GM23248 (cell line): ENCODE measurements at regions not wholly inside any gene's neighbourhood (a gene's known extent, or its start where the extent isn't known, plus 50 kb on each side); places are given as distances from the start of the nearest gene placed in this dataset.
"Not testable (repeated sequence)": the region's sequence is repeated elsewhere in the genome, so short reads cannot be mapped to it uniquely, and the experiment has no call there.

Source experiments
- EZH2 ChIP-seq: fragments of 200-600 bp; sonication (generic); IDR thresholded peaks from 2 replicates; pipeline ENCODE4 v1.6.1; 2018; ENCODE audit warnings: antibody characterized with exemption, mild to moderate bottlenecking; ENCODE audit not compliant: insufficient read depth, poor library complexity, severe bottlenecking
- EZH2phosphoT487 ChIP-seq: fragments of 200-600 bp; sonication (generic); IDR thresholded peaks from 2 replicates; pipeline ENCODE4 v1.6.1; 2018; ENCODE audit warnings: antibody characterized with exemption, moderate library complexity, mild to moderate bottlenecking, low read depth; ENCODE audit not compliant: insufficient read depth

DNA sequence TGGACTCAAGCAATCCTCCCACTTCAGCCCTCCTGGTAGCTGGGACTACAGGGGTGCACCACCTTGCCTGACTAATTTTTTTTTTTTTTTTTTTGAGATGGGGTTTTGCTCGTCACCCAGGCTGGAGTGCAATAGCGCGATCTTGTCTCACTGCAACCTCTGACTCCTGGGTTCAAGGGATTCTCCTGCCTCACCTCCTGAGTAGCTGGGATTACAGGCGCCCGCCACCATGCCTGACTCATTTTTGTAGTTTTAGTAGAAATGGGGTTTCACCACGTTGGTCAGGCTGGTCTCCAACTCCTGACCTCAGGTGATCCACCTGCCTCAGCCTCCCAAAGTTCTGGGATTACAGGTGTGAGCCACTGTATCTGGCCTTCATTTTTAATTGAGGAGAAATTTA, 141.0 kb upstream of the SALL4 start:
- not testable (repeated sequence) for TF ChIP-seq EZH2, EZH2phosphoT487
